ENCODE measurements at regions not wholly inside any gene's neighbourhood (a gene's known extent, or its start where the extent isn't known, plus 50 kb on each side); places are given as distances from the start of the nearest gene placed in this dataset.

GRCh38 chr2:219881851-219882250, 254.4 kb downstream of the SLC4A3 start:
- no peak overlapping the region for H3K27ac ChIP-seq (ENCODE audit: low read depth, low read length)
- H3K4me3 Mint-ChIP-seq (ENCODE audit: unreplicated experiment), result no peak overlapping the region
- no peak for DNase-seq (ENCODE audit: low read depth)
- no peaks in the 10 kb centered on the region for H3K36me3 ChIP-seq (ENCODE audit: insufficient read depth, low read length)
- H3K79me2 ChIP-seq (ENCODE audit: insufficient read depth, low read length), result no peaks in the 10 kb centered on the region
- peaks cover 11% of the 10 kb centered on the region for H3K27me3 Mint-ChIP-seq (ENCODE audit: low read depth, unreplicated experiment)
- no peak overlapping the region for H2AFZ ChIP-seq (ENCODE audit: low read depth, low read length)
- H3K4me3 ChIP-seq (ENCODE audit: insufficient read depth, low read depth, low read length), result no peak overlapping the region
- no peak overlapping the region for H3K27ac Mint-ChIP-seq (ENCODE audit: unreplicated experiment)
- H3K9ac ChIP-seq (ENCODE audit: low read length), result no peak overlapping the region
- no peaks in the 10 kb centered on the region for H3K9me3 Mint-ChIP-seq (ENCODE audit: unreplicated experiment)
- H3K4me1 ChIP-seq (ENCODE audit: insufficient read depth, low read length), result no peaks in the 10 kb centered on the region
- no peaks in the 10 kb centered on the region for H3K9me3 ChIP-seq (ENCODE audit: insufficient read depth, low read depth, low read length)
- H3K27me3 ChIP-seq (ENCODE audit: insufficient read depth, low read length), result no peaks in the 10 kb centered on the region
- H3K36me3 Mint-ChIP-seq (ENCODE audit: low read depth, unreplicated experiment), result no peaks in the 10 kb centered on the region
- H4K20me1 ChIP-seq (ENCODE audit: insufficient read depth, low read length), result no peaks in the 10 kb centered on the region
- FAIRE-seq, result no peak
- TF ChIP-seq EZH2 (IDR thresholded peaks at IDR 0.05; ENCODE audit: insufficient read depth, low read length) (no peak), CTCF (IDR thresholded peaks at IDR 0.05; ENCODE audit: insufficient read depth, low read depth, low read length) (no peak)
- no peak overlapping the region for H3K4me2 ChIP-seq (ENCODE audit: low read length)
- no peaks in the 10 kb centered on the region for H3K4me1 Mint-ChIP-seq (ENCODE audit: low read depth, unreplicated experiment)

GRCh38 chr2:219886615-219887014, 259.2 kb downstream of the SLC4A3 start:
- H3K9ac ChIP-seq (ENCODE audit: low read length), result no peak overlapping the region

More at GRCh38 chr2:219886615-219887014, 259.2 kb downstream of the SLC4A3 start:
- Mint-ChIP-seq H3K27ac (ENCODE audit: unreplicated experiment) (no peak overlapping the region), H3K4me3 (ENCODE audit: unreplicated experiment) (no peak overlapping the region), H3K4me1 (ENCODE audit: low read depth, unreplicated experiment) (no peaks in the 10 kb centered on the region), H3K27me3 (ENCODE audit: low read depth, unreplicated experiment) (no peaks in the 10 kb centered on the region), H3K9me3 (ENCODE audit: unreplicated experiment) (no peaks in the 10 kb centered on the region), H3K36me3 (ENCODE audit: low read depth, unreplicated experiment) (no peaks in the 10 kb centered on the region)
- H4K20me1 ChIP-seq (ENCODE audit: insufficient read depth, low read length), result no peaks in the 10 kb centered on the region
- no peaks in the 10 kb centered on the region for H3K9me3 ChIP-seq (ENCODE audit: insufficient read depth, low read depth, low read length)
- H3K27me3 ChIP-seq (ENCODE audit: insufficient read depth, low read length), result no peaks in the 10 kb centered on the region
- H3K4me1 ChIP-seq (ENCODE audit: insufficient read depth, low read length), result no peaks in the 10 kb centered on the region
- no peak overlapping the region for H3K4me2 ChIP-seq (ENCODE audit: low read length)
- H2AFZ ChIP-seq (ENCODE audit: low read depth, low read length), result no peak overlapping the region
- no peaks in the 10 kb centered on the region for H3K36me3 ChIP-seq (ENCODE audit: insufficient read depth, low read length)
- no peak overlapping the region for H3K4me3 ChIP-seq (ENCODE audit: insufficient read depth, low read depth, low read length)
- no peaks in the 10 kb centered on the region for H3K79me2 ChIP-seq (ENCODE audit: insufficient read depth, low read length)
- DNase-seq (ENCODE audit: low read depth) (no peak), FAIRE-seq (no peak)
- no peak for TF ChIP-seq CTCF (IDR thresholded peaks at IDR 0.05; ENCODE audit: insufficient read depth, low read depth, low read length)
- no peak for TF ChIP-seq EZH2 (IDR thresholded peaks at IDR 0.05; ENCODE audit: insufficient read depth, low read length)
- H3K27ac ChIP-seq (ENCODE audit: low read depth, low read length), result no peak overlapping the region
